ENCODE measurements at regions not wholly inside any gene's neighbourhood (a gene's known extent, or its start where the extent isn't known, plus 50 kb on each side); places are given as distances from the start of the nearest gene placed in this dataset.

- H3K36me3 ChIP-seq (ENCODE audit: insufficient read depth, low read length), result no peaks in the 10 kb centered on the region
- no peak overlapping the region for H3K4me2 ChIP-seq (ENCODE audit: low read length)
- H3K9me2 ChIP-seq (ENCODE audit: insufficient read depth, low read length), result no peaks in the 10 kb centered on the region
- no peak overlapping the region for H3K4me3 ChIP-seq (ENCODE audit: low read length)
- no peak overlapping the region for H2AFZ ChIP-seq (ENCODE audit: low read depth, low read length)
- H4K20me1 ChIP-seq (ENCODE audit: insufficient read depth), result no peaks in the 10 kb centered on the region
- no peak overlapping the region for H3K9ac ChIP-seq (ENCODE audit: low read length)
- TF ChIP-seq, protein P1, sequence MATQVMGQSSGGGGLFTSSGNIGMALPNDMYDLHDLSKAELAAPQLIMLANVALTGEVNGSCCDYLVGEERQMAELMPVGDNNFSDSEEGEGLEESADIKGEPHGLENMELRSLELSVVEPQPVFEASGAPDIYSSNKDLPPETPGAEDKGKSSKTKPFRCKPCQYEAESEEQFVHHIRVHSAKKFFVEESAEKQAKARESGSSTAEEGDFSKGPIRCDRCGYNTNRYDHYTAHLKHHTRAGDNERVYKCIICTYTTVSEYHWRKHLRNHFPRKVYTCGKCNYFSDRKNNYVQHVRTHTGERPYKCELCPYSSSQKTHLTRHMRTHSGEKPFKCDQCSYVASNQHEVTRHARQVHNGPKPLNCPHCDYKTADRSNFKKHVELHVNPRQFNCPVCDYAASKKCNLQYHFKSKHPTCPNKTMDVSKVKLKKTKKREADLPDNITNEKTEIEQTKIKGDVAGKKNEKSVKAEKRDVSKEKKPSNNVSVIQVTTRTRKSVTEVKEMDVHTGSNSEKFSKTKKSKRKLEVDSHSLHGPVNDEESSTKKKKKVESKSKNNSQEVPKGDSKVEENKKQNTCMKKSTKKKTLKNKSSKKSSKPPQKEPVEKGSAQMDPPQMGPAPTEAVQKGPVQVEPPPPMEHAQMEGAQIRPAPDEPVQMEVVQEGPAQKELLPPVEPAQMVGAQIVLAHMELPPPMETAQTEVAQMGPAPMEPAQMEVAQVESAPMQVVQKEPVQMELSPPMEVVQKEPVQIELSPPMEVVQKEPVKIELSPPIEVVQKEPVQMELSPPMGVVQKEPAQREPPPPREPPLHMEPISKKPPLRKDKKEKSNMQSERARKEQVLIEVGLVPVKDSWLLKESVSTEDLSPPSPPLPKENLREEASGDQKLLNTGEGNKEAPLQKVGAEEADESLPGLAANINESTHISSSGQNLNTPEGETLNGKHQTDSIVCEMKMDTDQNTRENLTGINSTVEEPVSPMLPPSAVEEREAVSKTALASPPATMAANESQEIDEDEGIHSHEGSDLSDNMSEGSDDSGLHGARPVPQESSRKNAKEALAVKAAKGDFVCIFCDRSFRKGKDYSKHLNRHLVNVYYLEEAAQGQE (IDR thresholded peaks at IDR 0.05; ENCODE audit: borderline replicate concordance), result no peak
- TF ChIP-seq CTCF (IDR thresholded peaks at IDR 0.05; ENCODE audit: poor library complexity, severe bottlenecking), result no peak
- TF ChIP-seq TAF1 (IDR thresholded peaks at IDR 0.05; ENCODE audit: low read depth), result no peak
- TF ChIP-seq MXI1 (conservative IDR thresholded peaks at IDR 0.05; ENCODE audit: poor library complexity, severe bottlenecking), result no peak
- TF ChIP-seq EP300 (conservative IDR thresholded peaks at IDR 0.05; ENCODE audit: poor library complexity, severe bottlenecking), result no peak
- no peak for TF ChIP-seq RAD21 (conservative IDR thresholded peaks at IDR 0.05)
- TF ChIP-seq POLR2AphosphoS5 (IDR thresholded peaks at IDR 0.05), result no peak
- TF ChIP-seq SMC3 (conservative IDR thresholded peaks at IDR 0.05; ENCODE audit: poor library complexity), result no peak
- TF ChIP-seq EZH2 (IDR thresholded peaks at IDR 0.05; ENCODE audit: borderline replicate concordance, insufficient read depth, low read length, poor library complexity, severe bottlenecking), result no peak
- no peaks in the 10 kb centered on the region for H3F3A ChIP-seq (ENCODE audit: insufficient read depth, low read length, poor library complexity, severe bottlenecking)
- no peaks in the 10 kb centered on the region for H3K27me3 ChIP-seq (ENCODE audit: insufficient read depth, low read depth, low read length)
- H3K27ac ChIP-seq (ENCODE audit: low read length), result no peak overlapping the region
- no peaks in the 10 kb centered on the region for H3K79me2 ChIP-seq (replicated peaks; ENCODE audit: insufficient read depth, low read length)
- no peaks in the 10 kb centered on the region for H3K9me3 ChIP-seq (ENCODE audit: low read length)
Observed at GRCh38 chr13:82323101-82323500, 1559.2 kb downstream of the SLITRK1 start.

DNA sequence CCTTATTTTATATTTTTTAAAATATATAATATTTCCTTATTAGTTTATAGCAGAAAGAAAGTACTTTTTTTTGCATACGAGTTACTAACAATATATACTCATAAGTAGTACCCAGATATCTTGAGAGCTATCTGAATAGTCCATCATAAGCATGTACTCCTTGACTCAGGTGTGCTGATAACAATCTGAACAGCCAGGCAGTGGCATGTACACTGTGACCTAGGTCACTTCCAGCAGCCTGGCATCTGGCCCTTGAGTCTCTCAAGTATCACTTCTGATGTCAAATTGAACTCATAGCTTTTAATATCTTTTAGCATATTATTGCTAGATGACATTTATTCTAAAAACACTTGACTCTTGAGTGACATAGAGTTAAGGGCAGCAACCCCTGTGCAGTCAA, 1576.7 kb downstream of the SLITRK1 start:
- no peak overlapping the region for H3K9ac ChIP-seq (ENCODE audit: low read length)
- no peak overlapping the region for H3K4me3 ChIP-seq (ENCODE audit: low read length)
- no peak overlapping the region for H3K4me2 ChIP-seq (ENCODE audit: low read length)
- H3K36me3 ChIP-seq (ENCODE audit: insufficient read depth, low read length), result no peaks in the 10 kb centered on the region
- no peaks in the 10 kb centered on the region for H4K20me1 ChIP-seq (ENCODE audit: insufficient read depth)
- H3K9me3 ChIP-seq (ENCODE audit: low read length), result no peaks in the 10 kb centered on the region
- H3F3A ChIP-seq (ENCODE audit: insufficient read depth, low read length, poor library complexity, severe bottlenecking), result no peaks in the 10 kb centered on the region
- no peak overlapping the region for H3K27ac ChIP-seq (ENCODE audit: low read length)
- no peaks in the 10 kb centered on the region for H3K9me2 ChIP-seq (ENCODE audit: insufficient read depth, low read length)
- H3K27me3 ChIP-seq (ENCODE audit: insufficient read depth, low read depth, low read length), result no peaks in the 10 kb centered on the region
- H3K79me2 ChIP-seq (replicated peaks; ENCODE audit: insufficient read depth, low read length), result no peaks in the 10 kb centered on the region
- H2AFZ ChIP-seq (ENCODE audit: low read depth, low read length), result no peak overlapping the region
- TF ChIP-seq SMC3 (conservative IDR thresholded peaks at IDR 0.05; ENCODE audit: poor library complexity) (no peak), POLR2AphosphoS5 (IDR thresholded peaks at IDR 0.05) (no peak), EZH2 (IDR thresholded peaks at IDR 0.05; ENCODE audit: borderline replicate concordance, insufficient read depth, low read length, poor library complexity, severe bottlenecking) (no peak), RAD21 (conservative IDR thresholded peaks at IDR 0.05) (no peak), EP300 (conservative IDR thresholded peaks at IDR 0.05; ENCODE audit: poor library complexity, severe bottlenecking) (no peak), MXI1 (conservative IDR thresholded peaks at IDR 0.05; ENCODE audit: poor library complexity, severe bottlenecking) (no peak), CTCF (IDR thresholded peaks at IDR 0.05; ENCODE audit: poor library complexity, severe bottlenecking) (no peak), TAF1 (IDR thresholded peaks at IDR 0.05; ENCODE audit: low read depth) (no peak)
- TF ChIP-seq, protein P1 (IDR thresholded peaks at IDR 0.05; ENCODE audit: borderline replicate concordance), result no peak
